HG03280 (cell line): ENCODE measurements at regions not wholly inside any gene's neighbourhood (a gene's known extent, or its start where the extent isn't known, plus 50 kb on each side); places are given as distances from the start of the nearest gene placed in this dataset.

Experiments
- ATAC-seq: cut with Tn5 transposase; IDR thresholded peaks from one replicate; pipeline ENCODE4 v1.9.1; 2021; ENCODE audit warnings: mild to moderate bottlenecking, moderate library complexity; ENCODE audit not compliant: unreplicated experiment

- ATAC-seq: no peak
Observed at GRCh38 chr10:131646551-131647525, 254.0 kb upstream of the PPP2R2D start.

GRCh38 chr10:131647789-131648188 lies 253.0 kb upstream of the PPP2R2D start:
- no peak for ATAC-seq

- no peak for ATAC-seq
Observed at GRCh38 chr10:131648386-131649020, 252.3 kb upstream of the PPP2R2D start.

- no peak for ATAC-seq
Observed at GRCh38 chr10:131649617-131650016, 251.2 kb upstream of the PPP2R2D start.

GRCh38 chr10:131650169-131650705 lies 250.6 kb upstream of the PPP2R2D start:
- no peak for ATAC-seq

- no peak for ATAC-seq
Observed at GRCh38 chr10:131650771-131651673, 249.8 kb upstream of the PPP2R2D start.

GRCh38 chr10:131651674-131652437 lies 249.0 kb upstream of the PPP2R2D start:
- ATAC-seq: no peak

- ATAC-seq: no peak
Observed at GRCh38 chr10:131652438-131653139, 248.2 kb upstream of the PPP2R2D start.

GRCh38 chr10:131653140-131653539 lies 247.7 kb upstream of the PPP2R2D start:
- no peak for ATAC-seq

- no peak for ATAC-seq
Observed at GRCh38 chr10:131653554-131654470, 247.0 kb upstream of the PPP2R2D start.

GRCh38 chr10:131654471-131655087 lies 246.2 kb upstream of the PPP2R2D start:
- no peak for ATAC-seq

GRCh38 chr10:131655101-131655849 lies 245.5 kb upstream of the PPP2R2D start:
- ATAC-seq: no peak

- ATAC-seq: no peak
Observed at GRCh38 chr10:131656009-131656408, 244.8 kb upstream of the PPP2R2D start.

GRCh38 chr10:131656431-131656841 lies 244.4 kb upstream of the PPP2R2D start:
- no peak for ATAC-seq

- no peak for ATAC-seq
Observed at GRCh38 chr10:131657318-131657984, 243.4 kb upstream of the PPP2R2D start.

- no peak for ATAC-seq
Observed at GRCh38 chr10:131657985-131658330, 242.8 kb upstream of the PPP2R2D start.
